NCI-H2196 (cell line): ENCODE measurements at regions not wholly inside any gene's neighbourhood (a gene's known extent, or its start where the extent isn't known, plus 50 kb on each side); places are given as distances from the start of the nearest gene placed in this dataset.
A peak's percentile ranks its signal among the peaks of the same experiment; 100 is the strongest.
"Not testable (repeated sequence)": the region's sequence is repeated elsewhere in the genome, so short reads cannot be mapped to it uniquely, and the experiment has no call there.

Experiments used
- DNase-seq: peaks from one replicate; lab custom pipeline; 2025; ENCODE audit not compliant: unreplicated experiment; lab: John Stamatoyannopoulos, UW

GRCh38 chr6:15131651-15132061, 114.2 kb upstream of the JARID2 start:
- no peak for DNase-seq

- DNase-seq = no peak
These were observed 113.7 kb upstream of the JARID2 start for GRCh38 chr6:15132167-15132566.

GRCh38 chr6:15132854-15133670, 112.8 kb upstream of the JARID2 start:
- peak; percentile 30 for DNase-seq

GRCh38 chr6:15137086-15137485, 108.8 kb upstream of the JARID2 start:
- no peak for DNase-seq

- DNase-seq = no peak
These were observed 102.8 kb upstream of the JARID2 start for GRCh38 chr6:15143086-15143485.

- no peak for DNase-seq
These were observed 102.3 kb upstream of the JARID2 start for GRCh38 chr6:15143540-15143939.

- DNase-seq = no peak
These were observed 100.0 kb upstream of the JARID2 start for GRCh38 chr6:15145821-15146220.

GRCh38 chr6:15147827-15148226, 98.0 kb upstream of the JARID2 start:
- no peak for DNase-seq

- DNase-seq = no peak
These were observed 97.4 kb upstream of the JARID2 start for GRCh38 chr6:15148356-15148946.

- DNase-seq = no peak
These were observed 95.7 kb upstream of the JARID2 start for GRCh38 chr6:15150207-15150606.

- no peak for DNase-seq
These were observed 93.2 kb upstream of the JARID2 start for GRCh38 chr6:15152700-15153099.

GRCh38 chr6:15153191-15153590, 92.7 kb upstream of the JARID2 start:
- DNase-seq = no peak

- DNase-seq = no peak
These were observed 88.4 kb upstream of the JARID2 start for GRCh38 chr6:15157479-15157878.

GRCh38 chr6:15158821-15159619, 86.8 kb upstream of the JARID2 start:
- DNase-seq = no peak

- no peak for DNase-seq
These were observed 85.1 kb upstream of the JARID2 start for GRCh38 chr6:15160812-15161211.

- DNase-seq = not testable (repeated sequence)
These were observed 81.0 kb upstream of the JARID2 start for GRCh38 chr6:15164855-15165254.

GRCh38 chr6:15166121-15166520, 79.7 kb upstream of the JARID2 start:
- DNase-seq = no peak

GRCh38 chr6:15170126-15170525, 75.7 kb upstream of the JARID2 start:
- no peak for DNase-seq

GRCh38 chr6:15171026-15171425, 74.8 kb upstream of the JARID2 start:
- DNase-seq = no peak

- DNase-seq = no peak
These were observed 69.0 kb upstream of the JARID2 start for GRCh38 chr6:15176816-15177370.

- DNase-seq = no peak
These were observed 61.9 kb upstream of the JARID2 start for GRCh38 chr6:15183979-15184378.

- DNase-seq = no peak
These were observed 61.4 kb upstream of the JARID2 start for GRCh38 chr6:15184441-15184861.
